Activated naive CD8-positive, alpha-beta T cell treated with anti-CD3 and anti-CD28 coated beads for 36 hours (primary cell): ENCODE measurements at regions not wholly inside any gene's neighbourhood (a gene's known extent, or its start where the extent isn't known, plus 50 kb on each side); places are given as distances from the start of the nearest gene placed in this dataset.

Source experiments
- DNase-seq: peaks from one replicate; pipeline ENCODE4 v3.0.0; 2021
- H3K27ac Mint-ChIP-seq: one replicate; pipeline ENCODE4 v1.8.0; 2022; ENCODE audit warnings: mild to moderate bottlenecking, moderate library complexity, mixed read lengths
- H3K27me3 Mint-ChIP-seq: one replicate; pipeline ENCODE4 v1.8.0; 2022; ENCODE audit warnings: mild to moderate bottlenecking, mixed read lengths
- H3K36me3 Mint-ChIP-seq: one replicate; pipeline ENCODE4 v1.8.0; 2021; ENCODE audit warnings: mild to moderate bottlenecking, mixed read lengths
- H3K4me1 Mint-ChIP-seq: one replicate; pipeline ENCODE4 v1.8.0; 2021; ENCODE audit warnings: mixed read lengths
- H3K4me3 Mint-ChIP-seq: one replicate; pipeline ENCODE4 v1.8.0; 2022; ENCODE audit warnings: mild to moderate bottlenecking, moderate library complexity, mixed read lengths
- H3K9me3 Mint-ChIP-seq: one replicate; pipeline ENCODE4 v1.8.0; 2022; ENCODE audit warnings: mixed read lengths

GRCh38 chr9:19677924-19678323, 110.9 kb downstream of the SLC24A2 start:
- no peaks in the 10 kb centered on the region for H3K36me3 Mint-ChIP-seq
- H3K4me3 Mint-ChIP-seq, result no peak overlapping the region
- no peak for DNase-seq
- peaks cover 3% of the 10 kb centered on the region for H3K9me3 Mint-ChIP-seq
- no peaks in the 10 kb centered on the region for H3K4me1 Mint-ChIP-seq
- no peak overlapping the region for H3K27ac Mint-ChIP-seq
- H3K27me3 Mint-ChIP-seq, result peaks cover 28% of the 10 kb centered on the region

GRCh38 chr9:19675492-19675891, 113.3 kb downstream of the SLC24A2 start:
- Mint-ChIP-seq H3K4me3 (no peak overlapping the region), H3K36me3 (no peaks in the 10 kb centered on the region), H3K4me1 (no peaks in the 10 kb centered on the region), H3K9me3 (peaks cover 6% of the 10 kb centered on the region), H3K27ac (no peak overlapping the region), H3K27me3 (peaks cover 26% of the 10 kb centered on the region)
- DNase-seq, result no peak

- H3K4me1 Mint-ChIP-seq, result peaks cover 4% of the 10 kb centered on the region
- no peaks in the 10 kb centered on the region for H3K36me3 Mint-ChIP-seq
Measured at GRCh38 chr9:19666575-19666974, 122.3 kb downstream of the SLC24A2 start.

GRCh38 chr9:19665146-19665863, 123.5 kb downstream of the SLC24A2 start:
- H3K27me3 Mint-ChIP-seq, result peaks cover 17% of the 10 kb centered on the region
- no peak overlapping the region for H3K27ac Mint-ChIP-seq
- no peaks in the 10 kb centered on the region for H3K36me3 Mint-ChIP-seq
- peaks cover 4% of the 10 kb centered on the region for H3K4me1 Mint-ChIP-seq
- DNase-seq, result no peak
- no peak overlapping the region for H3K4me3 Mint-ChIP-seq
- H3K9me3 Mint-ChIP-seq, result no peaks in the 10 kb centered on the region

More at GRCh38 chr9:19666575-19666974, 122.3 kb downstream of the SLC24A2 start:
- Mint-ChIP-seq H3K27ac (no peak overlapping the region), H3K9me3 (no peaks in the 10 kb centered on the region), H3K4me3 (no peak overlapping the region), H3K27me3 (peaks cover 12% of the 10 kb centered on the region)
- DNase-seq, result no peak

GRCh38 chr9:19663570-19663969, 125.3 kb downstream of the SLC24A2 start:
- Mint-ChIP-seq H3K4me3 (no peak overlapping the region), H3K36me3 (no peaks in the 10 kb centered on the region), H3K9me3 (no peaks in the 10 kb centered on the region), H3K27ac (no peak overlapping the region), H3K27me3 (peaks cover 21% of the 10 kb centered on the region), H3K4me1 (peaks cover 4% of the 10 kb centered on the region)
- DNase-seq, result no peak

- Mint-ChIP-seq H3K4me3 (no peak overlapping the region), H3K36me3 (no peaks in the 10 kb centered on the region), H3K9me3 (no peaks in the 10 kb centered on the region), H3K27me3 (peaks cover 22% of the 10 kb centered on the region), H3K4me1 (peaks cover 4% of the 10 kb centered on the region), H3K27ac (no peak overlapping the region)
- DNase-seq, result no peak
Measured at GRCh38 chr9:19662213-19662612, 126.6 kb downstream of the SLC24A2 start.

- H3K4me3 Mint-ChIP-seq, result no peak overlapping the region
- DNase-seq, result no peak
- no peaks in the 10 kb centered on the region for H3K36me3 Mint-ChIP-seq
- H3K4me1 Mint-ChIP-seq, result peaks cover 3% of the 10 kb centered on the region
- peaks cover 20% of the 10 kb centered on the region for H3K27me3 Mint-ChIP-seq
- H3K9me3 Mint-ChIP-seq, result no peaks in the 10 kb centered on the region
- H3K27ac Mint-ChIP-seq, result no peak overlapping the region
Measured at GRCh38 chr9:19660019-19660418, 128.8 kb downstream of the SLC24A2 start.

- no peak for DNase-seq
- peaks cover 2% of the 10 kb centered on the region for H3K4me1 Mint-ChIP-seq
- no peaks in the 10 kb centered on the region for H3K9me3 Mint-ChIP-seq
- H3K27me3 Mint-ChIP-seq, result peaks cover 17% of the 10 kb centered on the region
- no peak overlapping the region for H3K4me3 Mint-ChIP-seq
- no peak overlapping the region for H3K27ac Mint-ChIP-seq
- H3K36me3 Mint-ChIP-seq, result no peaks in the 10 kb centered on the region
Measured at GRCh38 chr9:19656704-19657103, 132.1 kb downstream of the SLC24A2 start.

GRCh38 chr9:19651681-19652080, 137.2 kb downstream of the SLC24A2 start:
- DNase-seq, result no peak
- Mint-ChIP-seq H3K4me3 (no peak overlapping the region), H3K9me3 (no peaks in the 10 kb centered on the region), H3K27ac (no peak overlapping the region), H3K36me3 (no peaks in the 10 kb centered on the region), H3K27me3 (peaks cover 22% of the 10 kb centered on the region), H3K4me1 (peaks cover 2% of the 10 kb centered on the region)

- Mint-ChIP-seq H3K9me3 (no peaks in the 10 kb centered on the region), H3K36me3 (no peaks in the 10 kb centered on the region), H3K4me1 (no peaks in the 10 kb centered on the region), H3K27ac (no peak overlapping the region), H3K4me3 (no peak overlapping the region), H3K27me3 (peaks cover 23% of the 10 kb centered on the region)
- DNase-seq, result no peak
Measured at GRCh38 chr9:19650312-19650711, 138.5 kb downstream of the SLC24A2 start.

- Mint-ChIP-seq H3K36me3 (no peaks in the 10 kb centered on the region), H3K27me3 (peaks cover 23% of the 10 kb centered on the region), H3K9me3 (no peaks in the 10 kb centered on the region), H3K27ac (no peak overlapping the region), H3K4me1 (no peaks in the 10 kb centered on the region), H3K4me3 (no peak overlapping the region)
- DNase-seq, result no peak
Measured at GRCh38 chr9:19649336-19650041, 139.3 kb downstream of the SLC24A2 start.

- no peak overlapping the region for H3K27ac Mint-ChIP-seq
- no peaks in the 10 kb centered on the region for H3K36me3 Mint-ChIP-seq
- no peaks in the 10 kb centered on the region for H3K9me3 Mint-ChIP-seq
- no peak for DNase-seq
- H3K4me1 Mint-ChIP-seq, result no peaks in the 10 kb centered on the region
- no peak overlapping the region for H3K4me3 Mint-ChIP-seq
- H3K27me3 Mint-ChIP-seq, result peaks cover 27% of the 10 kb centered on the region
Measured at GRCh38 chr9:19648672-19649071, 140.2 kb downstream of the SLC24A2 start.

- Mint-ChIP-seq H3K9me3 (no peaks in the 10 kb centered on the region), H3K36me3 (no peaks in the 10 kb centered on the region), H3K4me3 (no peak overlapping the region), H3K4me1 (no peaks in the 10 kb centered on the region), H3K27ac (no peak overlapping the region), H3K27me3 (peaks cover 26% of the 10 kb centered on the region)
- DNase-seq, result no peak
Measured at GRCh38 chr9:19643875-19644274, 145.0 kb downstream of the SLC24A2 start.

GRCh38 chr9:19642256-19642655, 146.6 kb downstream of the SLC24A2 start:
- Mint-ChIP-seq H3K4me1 (no peaks in the 10 kb centered on the region), H3K9me3 (no peaks in the 10 kb centered on the region), H3K27me3 (peaks cover 11% of the 10 kb centered on the region), H3K27ac (no peak overlapping the region), H3K36me3 (no peaks in the 10 kb centered on the region), H3K4me3 (no peak overlapping the region)
- DNase-seq, result no peak

- Mint-ChIP-seq H3K27ac (no peak overlapping the region), H3K4me3 (no peak overlapping the region), H3K9me3 (no peaks in the 10 kb centered on the region), H3K4me1 (no peaks in the 10 kb centered on the region), H3K27me3 (peaks cover 9% of the 10 kb centered on the region), H3K36me3 (no peaks in the 10 kb centered on the region)
- no peak for DNase-seq
Measured at GRCh38 chr9:19641046-19641445, 147.8 kb downstream of the SLC24A2 start.

GRCh38 chr9:19640014-19640413, 148.8 kb downstream of the SLC24A2 start:
- Mint-ChIP-seq H3K9me3 (no peaks in the 10 kb centered on the region), H3K27me3 (peaks cover 9% of the 10 kb centered on the region), H3K36me3 (no peaks in the 10 kb centered on the region)

More at GRCh38 chr9:19640014-19640413, 148.8 kb downstream of the SLC24A2 start:
- Mint-ChIP-seq H3K4me3 (no peak overlapping the region), H3K4me1 (no peaks in the 10 kb centered on the region), H3K27ac (no peak overlapping the region)
- no peak for DNase-seq
